Activated B cell treated with CpG ODN at 0.5 μM for 24 hours (primary cell): ENCODE measurements at regions not wholly inside any gene's neighbourhood (a gene's known extent, or its start where the extent isn't known, plus 50 kb on each side); places are given as distances from the start of the nearest gene placed in this dataset.

Source experiments
- ATAC-seq: fragments of 200-7000 bp; cut with Tn5 transposase; one replicate; pipeline ENCODE4 v1.10.0; 2021; ENCODE audit warnings: low read depth, mild to moderate bottlenecking, moderate library complexity
- CTCF ChIA-PET: fragments of 350-600 bp; sonication (Branson Sonifier 250); formaldehyde crosslinking; loops from one replicate; lab custom pipeline; 2021; ENCODE audit warnings: antibody characterized with exemption; lab: Charles Lee
- POLR2A ChIA-PET: fragments of 350-600 bp; sonication (Branson Sonifier 250); formaldehyde crosslinking; loops from one replicate; lab custom pipeline; 2021; ENCODE audit warnings: antibody characterized with exemption; lab: Charles Lee
- DNase-seq: peaks from one replicate; pipeline ENCODE4 v3.0.0; 2022
- H3K27ac Mint-ChIP-seq: one replicate; pipeline ENCODE4 v1.8.0; 2020; ENCODE audit warnings: mixed read lengths
- H3K27me3 Mint-ChIP-seq: one replicate; pipeline ENCODE4 v1.8.0; 2021; ENCODE audit warnings: mixed read lengths
- H3K36me3 Mint-ChIP-seq: one replicate; pipeline ENCODE4 v1.8.0; 2021; ENCODE audit warnings: low read depth, mixed read lengths
- H3K4me1 Mint-ChIP-seq: one replicate; pipeline ENCODE4 v1.8.0; 2021; ENCODE audit warnings: mixed read lengths
- H3K4me3 Mint-ChIP-seq: one replicate; pipeline ENCODE4 v1.8.0; 2020; ENCODE audit warnings: mild to moderate bottlenecking, mixed read lengths
- H3K9me3 Mint-ChIP-seq: one replicate; pipeline ENCODE4 v1.8.0; 2020; ENCODE audit warnings: mixed read lengths
- CTCF ChIP-seq: fragments of 200-600 bp; IDR thresholded peaks from one replicate; pipeline ENCODE4 v1.8.0; 2022; ENCODE audit warnings: antibody characterized with exemption, mild to moderate bottlenecking
- intact Hi-C: fragments of 100-400 bp; cut with micrococcal nuclease; formaldehyde crosslinking; loops from one replicate; pipeline ENCODE4 v1.15.1; 2024

DNA sequence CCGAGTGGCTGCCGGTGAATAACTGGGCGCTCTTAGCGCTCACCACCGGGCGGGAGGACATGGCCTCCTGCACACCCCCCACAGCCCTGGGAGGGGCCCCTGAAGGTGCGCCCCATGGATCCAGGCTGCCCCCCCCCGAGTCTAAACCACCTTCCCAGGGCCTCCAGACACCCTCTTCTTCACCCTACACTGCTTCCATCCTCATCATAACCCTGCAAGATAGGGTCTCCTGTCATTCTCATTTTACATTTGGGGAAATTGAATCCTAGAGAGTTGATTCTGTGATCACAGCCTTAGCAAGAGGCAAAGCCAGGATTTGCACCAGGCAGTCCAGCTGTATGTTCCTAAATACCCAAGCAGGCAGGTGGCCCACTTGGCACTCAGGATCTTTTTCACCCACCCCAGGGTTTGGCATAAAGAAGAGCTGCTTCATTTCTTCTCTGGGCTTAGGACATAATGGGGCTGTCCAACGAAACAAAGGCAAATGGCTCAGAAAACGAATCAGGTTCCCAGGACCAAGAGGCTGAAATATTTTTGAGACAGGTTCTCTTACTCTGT is 110.8 kb downstream of the PTPRS start:
- ATAC-seq (no peak), DNase-seq (no peak)
- H3K9me3 Mint-ChIP-seq = no peaks in the 10 kb centered on the region
- H3K36me3 Mint-ChIP-seq = no peaks in the 10 kb centered on the region
- H3K4me1 Mint-ChIP-seq = peaks cover 7% of the 10 kb centered on the region
- CTCF ChIA-PET = no interaction called here
- peak overlapping the region; percentile 3 for H3K4me3 Mint-ChIP-seq
- no peak overlapping the region for H3K27ac Mint-ChIP-seq
- no peak for TF ChIP-seq CTCF
- POLR2A ChIA-PET = no interaction called here
- intact Hi-C loops = no loop called here
- H3K27me3 Mint-ChIP-seq = peaks cover 6% of the 10 kb centered on the region

- DNase-seq (no peak), ATAC-seq (no peak)
- H3K4me1 Mint-ChIP-seq = peaks cover 7% of the 10 kb centered on the region
- H3K9me3 Mint-ChIP-seq = no peaks in the 10 kb centered on the region
- CTCF ChIA-PET = no interaction called here
- TF ChIP-seq CTCF = no peak
- H3K27me3 Mint-ChIP-seq = peaks cover 6% of the 10 kb centered on the region
- H3K36me3 Mint-ChIP-seq = no peaks in the 10 kb centered on the region
- H3K27ac Mint-ChIP-seq = no peak overlapping the region
- POLR2A ChIA-PET = no interaction called here
- intact Hi-C loops = no loop called here
- peak overlapping the region; percentile 32 for H3K4me3 Mint-ChIP-seq
These were observed 111.5 kb downstream of the PTPRS start for GRCh38 chr19:5228932-5229777.

- H3K4me1 Mint-ChIP-seq = peaks cover 7% of the 10 kb centered on the region
These were observed 112.1 kb downstream of the PTPRS start for GRCh38 chr19:5228490-5228889.

GRCh38 chr19:5225486-5226345 is 114.9 kb downstream of the PTPRS start:
- no peak for ATAC-seq
- ChIA-PET CTCF (interaction anchor here (1.4 kb wide), 1 partner anchor 177 kb away, joined by 4 read pairs; no protein-coding TSS in a partner anchor), POLR2A (no interaction called here)
- DNase-seq = no peak
- Mint-ChIP-seq H3K4me3 (no peak overlapping the region), H3K27ac (no peak overlapping the region), H3K9me3 (no peaks in the 10 kb centered on the region), H3K27me3 (peaks cover 6% of the 10 kb centered on the region), H3K4me1 (peaks cover 7% of the 10 kb centered on the region), H3K36me3 (no peaks in the 10 kb centered on the region)
- no peak for TF ChIP-seq CTCF
- intact Hi-C loops = no loop called here

More at GRCh38 chr19:5228490-5228889, 112.1 kb downstream of the PTPRS start:
- Mint-ChIP-seq H3K27me3 (peaks cover 6% of the 10 kb centered on the region), H3K27ac (no peak overlapping the region), H3K36me3 (no peaks in the 10 kb centered on the region), H3K4me3 (no peak overlapping the region), H3K9me3 (no peaks in the 10 kb centered on the region)
- ATAC-seq (no peak), DNase-seq (no peak)
- ChIA-PET CTCF (no interaction called here), POLR2A (no interaction called here)
- no peak for TF ChIP-seq CTCF
- intact Hi-C loops = no loop called here

GRCh38 chr19:5224480-5224879 is 116.1 kb downstream of the PTPRS start:
- no peaks in the 10 kb centered on the region for H3K9me3 Mint-ChIP-seq
- H3K36me3 Mint-ChIP-seq = no peaks in the 10 kb centered on the region
- H3K27ac Mint-ChIP-seq = no peak overlapping the region
- H3K4me3 Mint-ChIP-seq = no peak overlapping the region
- peaks cover 6% of the 10 kb centered on the region for H3K27me3 Mint-ChIP-seq
- no peak for ATAC-seq
- intact Hi-C loops = no loop called here
- TF ChIP-seq CTCF = no peak
- peaks cover 7% of the 10 kb centered on the region for H3K4me1 Mint-ChIP-seq
- ChIA-PET POLR2A (no interaction called here), CTCF (no interaction called here)
- DNase-seq = no peak
